GM21786 (cell line): ENCODE measurements at regions not wholly inside any gene's neighbourhood (a gene's known extent, or its start where the extent isn't known, plus 50 kb on each side); places are given as distances from the start of the nearest gene placed in this dataset.
"Not testable (repeated sequence)": the region's sequence is repeated elsewhere in the genome, so short reads cannot be mapped to it uniquely, and the experiment has no call there.

ENCODE experiments used
- ATAC-seq: cut with Tn5 transposase; IDR thresholded peaks from one replicate; pipeline ENCODE4 v1.9.1; 2021; ENCODE audit not compliant: unreplicated experiment

GRCh38 chr4:141518222-141518621 is 118.2 kb upstream of the IL15 start:
- ATAC-seq, result no peak

DNA sequence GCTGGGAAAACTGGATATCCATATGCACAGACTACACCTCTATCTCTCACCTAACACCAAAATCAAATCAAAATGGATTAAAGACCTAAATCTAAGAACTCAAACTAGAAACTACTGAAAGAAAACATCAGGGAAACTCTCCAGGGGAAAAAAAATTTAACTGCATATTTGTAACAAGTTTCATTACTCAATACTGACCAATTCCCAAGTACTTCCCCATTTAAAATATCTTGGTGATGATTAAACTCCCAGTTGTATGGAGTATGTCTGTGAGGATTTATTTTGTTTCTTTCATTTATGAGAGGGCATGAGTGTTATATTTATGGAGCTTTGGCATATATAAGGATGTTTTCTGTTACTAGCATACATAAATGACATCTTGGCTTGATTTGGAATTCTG is 112.3 kb upstream of the IL15 start:
- no peak for ATAC-seq

DNA sequence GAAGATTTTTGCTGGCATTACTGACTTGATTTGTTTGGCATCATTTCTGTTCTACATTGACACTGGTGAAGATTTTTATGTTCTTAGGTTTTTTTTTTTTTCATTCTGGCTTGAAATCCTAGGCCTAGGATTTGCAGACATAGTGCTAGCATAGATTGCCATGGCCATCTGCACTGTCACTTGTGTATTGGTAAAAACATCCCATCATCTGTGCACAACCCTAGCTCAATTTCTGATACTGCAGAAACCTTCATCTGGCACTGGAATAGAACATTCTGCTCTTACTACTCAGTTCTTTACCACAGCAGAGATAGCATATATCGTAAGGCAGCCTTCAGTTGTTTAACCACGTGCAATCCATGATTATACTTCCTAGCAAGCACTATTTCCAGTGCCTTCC is 111.5 kb upstream of the IL15 start:
- ATAC-seq, result no peak

GRCh38 chr4:141530627-141531026 is 105.8 kb upstream of the IL15 start:
- ATAC-seq, result no peak

DNA sequence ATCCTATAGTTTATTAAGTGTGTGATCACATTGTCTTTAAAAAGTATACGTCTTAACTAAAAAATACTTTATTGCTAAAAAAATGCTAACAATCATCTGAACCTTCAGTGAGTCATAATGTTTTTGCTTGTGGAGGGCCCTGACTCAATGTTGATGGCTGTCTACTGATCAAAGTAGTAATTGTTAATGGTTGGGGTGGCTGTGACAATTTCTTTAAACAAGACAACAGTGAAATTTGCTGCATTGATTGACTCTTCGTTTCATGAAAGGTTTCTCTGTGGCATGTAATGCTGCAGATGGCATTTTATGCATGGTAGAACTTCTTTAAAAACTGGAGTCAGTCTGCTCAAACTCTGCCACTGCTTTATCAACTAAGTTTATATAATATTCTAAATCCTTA is 101.4 kb upstream of the IL15 start:
- ATAC-seq, result no peak

GRCh38 chr4:141538001-141538400 is 98.4 kb upstream of the IL15 start:
- no peak for ATAC-seq

- no peak for ATAC-seq
These were observed 95.7 kb upstream of the IL15 start for GRCh38 chr4:141540643-141541042.

DNA sequence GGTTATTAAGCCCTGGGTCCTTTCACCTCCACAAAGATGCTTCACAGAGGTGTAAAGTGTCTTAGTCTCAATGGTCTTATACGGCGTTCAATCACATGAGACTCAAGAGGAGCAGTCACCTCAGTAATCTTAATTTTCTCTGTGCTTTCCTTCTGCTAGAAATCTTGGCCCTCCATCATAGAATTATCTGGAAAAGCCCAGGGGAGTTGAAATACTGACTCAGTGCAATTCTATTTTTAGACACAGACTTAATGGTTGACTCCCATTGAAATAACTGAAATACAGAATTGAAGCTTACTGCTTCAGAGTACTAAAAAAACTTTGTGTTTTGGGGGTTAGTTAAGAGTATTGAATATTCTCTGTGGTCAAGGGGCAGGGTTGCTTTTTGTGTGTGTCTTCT is 94.5 kb upstream of the IL15 start:
- ATAC-seq, result no peak

GRCh38 chr4:141543176-141543575 is 93.2 kb upstream of the IL15 start:
- no peak for ATAC-seq

GRCh38 chr4:141543706-141544105 is 92.7 kb upstream of the IL15 start:
- ATAC-seq, result no peak

DNA sequence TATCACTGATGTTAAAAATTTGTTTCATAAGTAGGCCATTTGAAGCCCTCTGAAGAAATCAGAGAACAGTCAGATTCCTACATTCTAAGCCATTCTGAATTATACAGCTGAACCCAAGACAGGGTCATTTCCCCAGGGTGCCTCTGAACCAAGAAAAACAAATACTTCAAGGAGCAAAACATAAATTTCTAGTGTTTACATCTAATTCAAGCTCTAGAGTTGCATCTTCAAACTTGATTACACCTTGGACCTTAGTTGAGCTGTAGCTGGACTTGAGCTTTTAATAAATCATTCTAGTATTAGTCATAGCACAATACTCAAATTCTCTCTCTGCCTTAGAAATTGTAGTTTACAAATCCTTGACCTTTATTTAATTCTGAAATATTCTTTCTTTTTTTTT is 87.6 kb upstream of the IL15 start:
- ATAC-seq, result no peak

DNA sequence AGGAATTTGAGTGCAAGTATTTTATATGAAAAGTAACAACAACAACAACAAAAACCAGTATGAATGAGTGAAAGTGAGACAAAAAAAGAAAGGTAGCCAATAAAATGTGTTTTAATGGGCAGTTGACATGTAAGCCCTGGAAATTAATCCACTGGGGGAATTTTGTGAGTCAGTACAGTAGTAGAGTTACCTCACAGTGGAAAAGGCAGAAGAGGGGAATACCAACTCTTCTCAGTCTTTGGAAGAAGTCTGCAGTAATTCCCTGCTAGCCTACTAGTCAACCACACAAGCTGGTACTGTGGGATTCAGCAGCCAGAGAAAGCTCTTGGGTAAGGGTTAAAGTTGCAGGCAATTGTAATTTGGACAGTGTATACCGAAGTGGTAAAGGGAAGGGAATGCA is 76.3 kb upstream of the IL15 start:
- ATAC-seq, result no peak

GRCh38 chr4:141562649-141563048 is 73.7 kb upstream of the IL15 start:
- no peak for ATAC-seq

DNA sequence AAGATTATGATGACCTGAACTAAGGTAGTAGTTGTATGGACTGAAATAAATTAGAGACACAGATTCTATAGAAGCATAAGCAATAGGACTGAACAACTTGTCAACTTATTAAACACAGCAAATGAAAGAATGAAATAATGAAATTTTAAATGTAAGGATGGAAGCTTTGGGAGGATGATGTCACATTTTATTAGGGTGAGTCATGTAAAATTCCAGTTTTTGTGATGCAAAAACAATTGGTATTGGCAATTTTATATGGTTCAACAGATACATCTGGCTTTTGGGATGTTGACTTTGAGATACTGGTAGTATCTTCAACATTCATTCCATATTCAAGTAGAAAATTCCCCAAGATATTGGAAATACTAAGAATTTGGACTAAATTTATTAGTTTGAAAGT is 72.7 kb upstream of the IL15 start:
- no peak for ATAC-seq

- ATAC-seq, result not testable (repeated sequence)
These were observed 71.4 kb upstream of the IL15 start for GRCh38 chr4:141564961-141565360.

GRCh38 chr4:141565379-141566089 is 70.8 kb upstream of the IL15 start:
- ATAC-seq, result no peak

GRCh38 chr4:141567326-141567915 is 69.0 kb upstream of the IL15 start:
- ATAC-seq, result no peak

DNA sequence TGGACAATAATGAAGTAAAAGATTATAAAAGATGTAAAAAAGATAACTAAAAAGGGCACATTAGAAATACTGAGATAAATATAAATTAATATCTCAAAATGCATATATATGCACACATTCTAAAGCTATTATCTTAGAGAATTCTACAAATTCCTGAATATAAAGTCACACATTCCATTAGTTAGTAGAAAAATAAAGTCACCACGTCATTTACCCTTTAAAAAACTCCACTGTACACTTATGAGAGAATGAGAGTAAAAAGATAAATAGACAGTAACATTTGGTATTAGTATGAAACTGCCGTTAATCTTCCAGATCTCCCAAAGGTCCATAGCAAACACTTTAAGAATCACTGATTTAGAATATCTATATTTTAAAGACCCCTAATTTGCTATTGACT is 67.2 kb upstream of the IL15 start:
- ATAC-seq, result no peak

DNA sequence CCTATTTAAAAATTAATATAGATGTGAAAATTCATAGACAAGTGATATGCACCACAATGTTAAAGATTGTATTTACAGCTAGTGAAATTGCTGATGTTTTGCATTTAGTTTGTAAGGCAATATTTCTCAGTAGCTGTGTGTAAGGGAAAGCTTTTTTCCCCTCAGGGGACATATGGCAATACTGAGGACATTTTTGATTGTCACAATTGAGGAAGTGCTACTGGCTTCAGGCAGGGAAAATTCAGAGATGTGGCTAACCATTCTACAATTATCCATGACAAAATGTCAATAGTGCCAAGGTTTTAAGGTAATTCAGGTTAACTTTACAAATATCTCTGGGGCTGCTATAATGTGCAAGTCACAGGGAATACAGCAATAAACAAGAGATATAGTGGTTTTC is 66.1 kb upstream of the IL15 start:
- ATAC-seq, result no peak

DNA sequence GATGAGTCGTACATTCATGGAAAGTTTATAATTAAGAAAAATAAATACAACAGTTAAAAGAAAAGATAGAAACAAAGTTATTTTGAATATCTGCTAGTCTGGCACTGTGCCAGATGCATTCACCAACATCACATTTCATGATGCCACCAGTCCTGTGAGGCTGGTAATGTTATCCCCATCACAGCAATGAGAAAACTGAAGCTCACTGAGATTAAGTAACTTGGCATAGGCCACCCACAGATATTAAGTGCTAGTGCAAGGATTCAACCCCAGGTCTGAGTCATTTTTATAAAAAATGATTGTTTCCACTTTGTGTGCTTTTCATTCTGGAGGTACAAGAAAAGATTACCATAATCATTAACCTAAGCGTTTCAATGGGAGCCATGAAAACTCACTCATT is 65.0 kb upstream of the IL15 start:
- ATAC-seq, result no peak

GRCh38 chr4:141571793-141572192 is 64.6 kb upstream of the IL15 start:
- ATAC-seq, result no peak

DNA sequence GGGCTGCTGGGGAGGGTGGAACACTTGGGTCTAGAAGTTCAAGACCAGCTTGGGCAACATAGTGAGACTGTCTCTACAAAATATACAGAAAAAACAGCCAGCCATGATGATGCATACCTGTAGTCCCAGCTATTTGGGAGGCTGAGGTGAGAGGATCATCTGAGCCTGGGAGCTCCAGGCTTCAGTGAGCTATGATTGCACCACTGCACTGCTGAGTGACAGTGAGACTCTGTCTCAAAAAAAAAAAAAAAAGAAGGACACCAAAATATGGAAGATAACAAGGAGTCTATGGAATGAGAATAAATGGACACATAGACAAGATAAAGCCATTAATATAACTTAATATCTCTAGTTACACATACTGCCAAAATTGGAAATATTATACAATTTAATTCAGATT is 62.7 kb upstream of the IL15 start:
- ATAC-seq, result no peak

DNA sequence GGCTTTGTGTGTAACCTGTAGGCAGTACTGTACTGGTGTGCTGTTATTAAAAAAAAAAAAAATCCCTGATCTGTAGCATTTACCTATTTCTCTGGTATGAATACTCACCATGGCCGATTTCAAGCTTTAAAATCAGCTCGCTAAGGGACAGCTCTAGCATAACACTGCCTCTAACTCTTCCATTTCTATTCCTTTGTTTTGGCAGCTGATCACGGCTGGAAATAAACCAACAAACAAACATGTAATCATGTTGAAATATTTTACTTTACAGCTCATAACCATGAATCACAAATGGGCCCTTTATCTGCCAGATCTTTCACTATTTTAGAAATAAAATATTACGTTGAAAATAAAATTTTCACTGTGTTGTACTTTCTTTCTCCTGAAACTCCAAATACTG is 60.5 kb upstream of the IL15 start:
- ATAC-seq, result no peak
